Mammary epithelial cell (primary cell): ENCODE measurements at regions not wholly inside any gene's neighbourhood (a gene's known extent, or its start where the extent isn't known, plus 50 kb on each side); places are given as distances from the start of the nearest gene placed in this dataset.

Source experiments
- EZH2 ChIP-seq: IDR thresholded peaks from 2 replicates; pipeline ENCODE4 v1.6.1; 2012; ENCODE audit warnings: low read length, inconsistent platforms, borderline replicate concordance
- TF ChIP-seq, protein P1 (sequence below), 2 donors: IDR thresholded peaks in 1 of 2; conservative IDR thresholded peaks in 1 of 2; 2 replicates each; pipeline ENCODE4 v1.5.1; 2011 to 2012; ENCODE audit warnings: inconsistent platforms in 2 of 2, low read length in 2 of 2, mild to moderate bottlenecking in 2 of 2, control low read depth in 1 of 2, low read depth in 1 of 2; ENCODE audit not compliant: insufficient read depth in 1 of 2; ENCODE audit errors: extremely low read depth in 1 of 2

DNA sequence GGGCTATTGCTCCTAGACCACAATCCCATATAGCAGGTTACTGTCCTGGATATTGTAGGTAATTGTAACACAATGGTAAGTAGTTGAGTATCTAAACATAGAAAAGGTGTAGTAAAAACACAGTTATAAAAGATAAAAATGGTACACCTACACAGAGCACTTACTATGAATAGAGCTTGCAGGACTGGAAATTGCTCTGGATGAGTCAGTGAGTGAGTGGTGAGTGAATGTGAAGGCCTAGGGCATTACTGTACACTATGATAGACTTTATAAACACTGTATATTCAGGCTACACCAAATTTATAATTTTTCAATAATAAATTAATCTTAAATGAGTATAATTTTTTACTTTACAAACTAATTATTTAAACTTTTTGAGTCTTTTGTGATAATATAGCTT lies 425.7 kb downstream of the PABPC4L start:
- TF ChIP-seq, protein P1, sequence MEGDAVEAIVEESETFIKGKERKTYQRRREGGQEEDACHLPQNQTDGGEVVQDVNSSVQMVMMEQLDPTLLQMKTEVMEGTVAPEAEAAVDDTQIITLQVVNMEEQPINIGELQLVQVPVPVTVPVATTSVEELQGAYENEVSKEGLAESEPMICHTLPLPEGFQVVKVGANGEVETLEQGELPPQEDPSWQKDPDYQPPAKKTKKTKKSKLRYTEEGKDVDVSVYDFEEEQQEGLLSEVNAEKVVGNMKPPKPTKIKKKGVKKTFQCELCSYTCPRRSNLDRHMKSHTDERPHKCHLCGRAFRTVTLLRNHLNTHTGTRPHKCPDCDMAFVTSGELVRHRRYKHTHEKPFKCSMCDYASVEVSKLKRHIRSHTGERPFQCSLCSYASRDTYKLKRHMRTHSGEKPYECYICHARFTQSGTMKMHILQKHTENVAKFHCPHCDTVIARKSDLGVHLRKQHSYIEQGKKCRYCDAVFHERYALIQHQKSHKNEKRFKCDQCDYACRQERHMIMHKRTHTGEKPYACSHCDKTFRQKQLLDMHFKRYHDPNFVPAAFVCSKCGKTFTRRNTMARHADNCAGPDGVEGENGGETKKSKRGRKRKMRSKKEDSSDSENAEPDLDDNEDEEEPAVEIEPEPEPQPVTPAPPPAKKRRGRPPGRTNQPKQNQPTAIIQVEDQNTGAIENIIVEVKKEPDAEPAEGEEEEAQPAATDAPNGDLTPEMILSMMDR (conservative IDR thresholded peaks at IDR 0.05 in 1 of 2, IDR thresholded peaks at IDR 0.05 in 1 of 2; ENCODE audit: extremely low read depth in 1 of 2, insufficient read depth in 1 of 2, low read depth in 1 of 2, low read length in 2 of 2), result no peak
- TF ChIP-seq EZH2, result no peak
